GM20000 (cell line): ENCODE measurements at regions not wholly inside any gene's neighbourhood (a gene's known extent, or its start where the extent isn't known, plus 50 kb on each side); places are given as distances from the start of the nearest gene placed in this dataset.

Experiments used
- DNase-seq: peaks from one replicate; pipeline ENCODE4 v3.0.0; 2012; ENCODE audit warnings: low spot score
- CTCF ChIP-seq: IDR thresholded peaks from 2 replicates; pipeline ENCODE4 v1.5.1; 2012; ENCODE audit warnings: mild to moderate bottlenecking, control low read depth; ENCODE audit errors: extremely low read depth, missing control alignments

DNA sequence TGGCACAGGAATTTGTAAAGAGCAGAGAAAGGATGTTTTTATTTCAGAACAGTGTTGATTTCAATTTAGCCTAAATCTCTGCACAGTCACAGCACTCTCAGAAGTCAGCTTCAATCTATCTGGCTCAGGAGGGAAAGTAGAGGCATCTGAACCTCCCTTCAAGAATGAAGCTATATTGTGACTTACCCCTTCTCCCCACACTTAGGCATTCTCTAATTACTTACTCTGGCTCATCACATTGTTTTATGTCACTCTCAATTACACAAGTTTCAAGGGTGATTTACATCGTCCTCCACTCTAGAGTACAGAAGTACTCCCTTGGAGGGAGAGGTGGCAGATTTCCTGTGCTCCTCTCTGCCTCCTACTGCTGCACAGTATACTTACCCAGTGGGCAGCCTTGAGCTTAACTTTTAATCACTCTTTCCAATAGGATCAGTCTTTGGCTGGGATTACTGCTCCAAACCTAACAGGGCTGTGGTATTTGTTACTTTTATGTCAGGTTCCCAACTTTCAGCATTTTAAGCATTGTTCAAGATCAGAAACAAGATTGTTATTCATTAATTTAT, 211.4 kb downstream of the AASDHPPT start:
- no peak for DNase-seq
- no peak for TF ChIP-seq CTCF

GRCh38 chr11:106292526-106292925, 215.1 kb downstream of the AASDHPPT start:
- TF ChIP-seq CTCF: no peak

GRCh38 chr11:106295974-106296373, 218.5 kb downstream of the AASDHPPT start:
- no peak for TF ChIP-seq CTCF
- no peak for DNase-seq

More at GRCh38 chr11:106292526-106292925, 215.1 kb downstream of the AASDHPPT start:
- DNase-seq: no peak

GRCh38 chr11:106302416-106302815, 225.0 kb downstream of the AASDHPPT start:
- DNase-seq: no peak
- no peak for TF ChIP-seq CTCF

DNA sequence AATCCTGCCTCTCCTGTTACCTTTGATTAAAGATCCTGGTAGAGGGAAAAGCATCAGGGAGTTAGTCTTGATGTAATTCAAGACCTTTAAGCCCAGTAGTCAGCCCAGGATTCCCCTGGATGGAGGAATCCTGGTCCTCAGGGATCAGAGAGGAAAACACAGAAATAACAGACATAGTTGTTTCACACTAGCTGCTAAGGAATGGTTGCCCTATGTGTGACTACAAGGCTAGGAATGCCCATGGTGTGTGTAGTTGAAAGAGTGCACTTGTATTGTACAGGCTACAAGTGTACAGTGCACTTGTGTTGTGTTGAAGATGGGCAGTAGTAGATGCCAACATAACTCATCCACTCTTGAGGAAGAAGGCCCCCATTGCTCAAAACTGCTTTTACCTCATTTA, 226.8 kb downstream of the AASDHPPT start:
- DNase-seq: no peak
- TF ChIP-seq CTCF: no peak

DNA sequence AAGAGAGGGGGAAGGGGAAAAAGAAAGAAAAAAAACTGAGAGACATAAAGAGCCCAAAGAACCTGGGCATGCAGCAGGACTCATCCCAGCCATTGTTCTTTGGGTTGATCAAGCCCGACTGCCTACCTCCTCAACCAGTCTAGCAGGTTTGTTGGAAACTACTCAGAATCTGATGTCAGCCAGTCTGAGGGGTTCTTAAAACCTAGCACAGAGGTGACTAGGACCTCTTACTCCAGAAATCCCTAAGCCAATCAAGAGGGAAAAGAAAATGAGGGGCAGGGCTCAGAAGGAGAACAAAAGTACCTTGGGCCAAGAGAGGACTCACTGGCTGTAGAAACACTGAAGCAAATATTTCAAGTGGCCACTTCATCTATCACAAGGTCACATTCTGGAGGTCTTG, 228.0 kb downstream of the AASDHPPT start:
- DNase-seq: no peak
- TF ChIP-seq CTCF: no peak

GRCh38 chr11:106306942-106307341, 229.5 kb downstream of the AASDHPPT start:
- no peak for DNase-seq
- no peak for TF ChIP-seq CTCF
